GM12878 (cell line): ENCODE measurements at regions not wholly inside any gene's neighbourhood (a gene's known extent, or its start where the extent isn't known, plus 50 kb on each side); places are given as distances from the start of the nearest gene placed in this dataset.

Experiments
- ATAC-seq: fragments of 200-7000 bp; cut with Tn5 transposase; 3 replicates; pipeline ENCODE4 v1.9.1; 2020; ENCODE audit warnings: mild to moderate bottlenecking, moderate library complexity
- BruUV-seq: library from RNA; stranded (reverse); fragments of 400-500 nt; replicated peaks from 2 replicates; lab custom pipeline; 2021; lab: Mats Ljungman, UMichigan
- CTCF ChIA-PET: fragments of 300-600 bp; sonication (Branson Sonifier 250); formaldehyde crosslinking; extraction: SDS; loops from one replicate; lab custom pipeline; 2021; ENCODE audit warnings: inconsistent platforms; lab: Yijun Ruan, JAX
- POLR2A ChIA-PET: fragments of 350-600 bp; formaldehyde crosslinking; extraction: SDS; loops from one replicate; lab custom pipeline; 2021; ENCODE audit warnings: inconsistent platforms; lab: Charles Lee
- RAD21 ChIA-PET: fragments of 300-600 bp; sonication (Branson Sonifier 250); formaldehyde crosslinking; loops from one replicate; lab custom pipeline; 2023; ENCODE audit warnings: antibody characterized with exemption; ENCODE audit not compliant: unreplicated experiment; lab: Charles Lee
- SMC1A ChIA-PET: fragments of 300-600 bp; sonication (Branson Sonifier 250); formaldehyde crosslinking; loops from one replicate; lab custom pipeline; 2023; ENCODE audit not compliant: unreplicated experiment, uncharacterized antibody; lab: Charles Lee
- DNase-seq: peaks from one replicate; pipeline ENCODE4 v3.0.0-alpha.2; 2011; ENCODE audit warnings: low read depth, low spot score
- FAIRE-seq: peaks from 3 replicates; lab custom pipeline; 2011; peaks lifted over from hg19 to GRCh38; lab: Jason Lieb, UNC
- H2AFZ ChIP-seq: 2 replicates; pipeline ENCODE4 v1.6.0; 2011; ENCODE audit warnings: low read depth, low read length, control low read depth; ENCODE audit not compliant: control insufficient read depth
- H3K27ac ChIP-seq: 2 replicates; pipeline ENCODE4 v1.5.1; 2011; ENCODE audit warnings: control low read depth; ENCODE audit not compliant: control insufficient read depth, insufficient read depth
- H3K27me3 ChIP-seq, 2 experiments: replicated peaks in 1 of 2; 2 replicates each; pipeline versions ENCODE4 v1.6.0 to v1.6.1; 2011; ENCODE audit warnings: low read length in 1 of 2; ENCODE audit not compliant: control insufficient read depth in 2 of 2, insufficient read depth in 2 of 2
- H3K36me3 ChIP-seq, 2 experiments: 2 replicates each; pipeline ENCODE4 v1.5.1; 2011; ENCODE audit warnings: low read length in 1 of 2; ENCODE audit not compliant: control insufficient read depth in 2 of 2, insufficient read depth in 2 of 2
- H3K4me1 ChIP-seq: 2 replicates; pipeline ENCODE4 v1.6.1; 2011; ENCODE audit warnings: mild to moderate bottlenecking, low read length, moderate library complexity, mixed read lengths; ENCODE audit not compliant: control insufficient read depth, insufficient read depth
- H3K4me2 ChIP-seq: 2 replicates; pipeline ENCODE4 v1.6.0; 2011; ENCODE audit warnings: control low read depth; ENCODE audit not compliant: control insufficient read depth, insufficient read depth
- H3K4me3 ChIP-seq: fragments of 200-600 bp; sonication (generic); 2 replicates; pipeline ENCODE4 v1.5.1; 2016
- H3K79me2 ChIP-seq: 2 replicates; pipeline ENCODE4 v1.6.0; 2011; ENCODE audit warnings: low read length; ENCODE audit not compliant: control insufficient read depth, insufficient read depth
- H3K9ac ChIP-seq: 2 replicates; pipeline ENCODE4 v1.8.0; 2011; ENCODE audit warnings: low read length, control low read depth, mixed read lengths; ENCODE audit not compliant: control insufficient read depth, insufficient read depth
- H3K9me3 ChIP-seq: replicated peaks from 3 replicates; pipeline ENCODE4 v1.5.1; 2011; ENCODE audit warnings: mild to moderate bottlenecking, low read length; ENCODE audit not compliant: control insufficient read depth, insufficient read depth
- H4K20me1 ChIP-seq: 2 replicates; pipeline ENCODE4 v1.6.0; 2011; ENCODE audit not compliant: control insufficient read depth, insufficient read depth
- EGR1 ChIP-seq, 2 experiments: IDR thresholded peaks; 1 replicate in 1 of 2; 2 replicates in 1 of 2; pipeline ENCODE4 v1.6.1; 2011 to 2012; ENCODE audit warnings: low read depth in 2 of 2, low read length in 2 of 2, borderline replicate concordance in 1 of 2, mild to moderate bottlenecking in 1 of 2, moderate library complexity in 1 of 2
- HDGF ChIP-seq: fragments of 450-650 bp; IDR thresholded peaks from 2 replicates; pipeline ENCODE4 v1.6.1; 2016; ENCODE audit warnings: antibody characterized with exemption
- MYB ChIP-seq: fragments of 150-350 bp; IDR thresholded peaks from 2 replicates; pipeline ENCODE4 v1.6.1; 2014; ENCODE audit warnings: mild to moderate bottlenecking, low read depth, low read length, borderline replicate concordance
- ZNF24 ChIP-seq: fragments of 450-650 bp; IDR thresholded peaks from 2 replicates; pipeline ENCODE4 v1.6.1; 2017; ENCODE audit warnings: antibody characterized with exemption, mild to moderate bottlenecking
- WGBS: methylation state at CpG from one replicate; pipeline ENCODE4 v1.1.6; 2016; ENCODE audit warnings: low lambda C conversion rate; ENCODE audit not compliant: insufficient replicate concordance, insufficient coverage; ENCODE audit errors: missing lambda C conversion rate; 5-methylcytosine and 5-hydroxymethylcytosine counted together
- in situ Hi-C: fragments of 300-500 bp; cut with MboI; formaldehyde crosslinking; loops from 9 replicates; pipeline ENCODE4 v1.14.3; 2018; ENCODE audit warnings: mixed read lengths
- intact Hi-C: fragments of 100-400 bp; cut with micrococcal nuclease; formaldehyde crosslinking; loops from one replicate; pipeline ENCODE4 v1.14.2; 2022; ENCODE audit not compliant: unreplicated experiment
- TF ChIP-seq, protein P1 (sequence below): IDR thresholded peaks from 2 replicates; pipeline ENCODE4 v1.6.1; 2011; ENCODE audit warnings: mild to moderate bottlenecking, low read depth, low read length, moderate library complexity; ENCODE audit not compliant: insufficient replicate concordance
- TF ChIP-seq, protein P2 (sequence below): IDR thresholded peaks from 2 replicates; pipeline ENCODE4 v1.6.1; 2011; ENCODE audit warnings: borderline replicate concordance, low read depth, mild to moderate bottlenecking, moderate library complexity, mixed read lengths, low read length; ENCODE audit not compliant: insufficient read depth; ENCODE audit errors: extremely low read length
- TF ChIP-seq, protein P3 (sequence below): fragments of 450-650 bp; formaldehyde crosslinking; IDR thresholded peaks from 2 replicates; pipeline ENCODE4 v1.5.0; 2022; ENCODE audit warnings: mild to moderate bottlenecking, missing genetic modification characterization

DNA sequence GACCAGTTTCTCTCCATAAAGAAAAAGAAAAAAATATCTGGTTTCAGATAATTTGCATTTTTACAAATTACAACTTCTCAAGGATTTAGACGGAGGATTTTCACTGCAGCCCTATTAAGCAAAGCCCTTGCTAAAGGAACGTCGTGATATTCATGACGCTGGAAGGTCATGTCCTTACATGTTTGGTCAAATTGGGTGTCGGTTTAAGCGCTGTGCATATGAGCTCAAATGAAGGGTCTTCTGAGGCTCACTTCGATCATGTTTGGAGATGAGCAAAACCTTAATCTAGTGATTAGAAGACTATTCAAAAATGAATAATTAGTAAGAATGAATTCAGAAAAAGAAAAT is 67.3 kb upstream of the USP15 start:
- no peak overlapping the region for H3K4me3 ChIP-seq
- ChIA-PET RAD21 (no interaction called here), CTCF (interaction anchor here (0.7 to 1.7 kb wide), 15 partner anchors 8 to 245 kb away, joined by 3 to 8 read pairs (median 4); no protein-coding TSS in a partner anchor), SMC1A (interaction anchor here (0.7 to 1.8 kb wide), 5 partner anchors 8 to 17 kb away, joined by 3 to 9 read pairs (median 4); no protein-coding TSS in a partner anchor), POLR2A (no interaction called here)
- no peak overlapping the region for H3K9ac ChIP-seq
- peaks cover 3% of the 10 kb centered on the region; the same call in 1 of the 2 replicates for H3K4me1 ChIP-seq
- DNase-seq (no peak), ATAC-seq (peak; percentile 15; the same call in 2 of the 3 replicates), FAIRE-seq (no peak)
- in situ Hi-C loops, result no loop called here
- intact Hi-C loops, result no loop called here
- H4K20me1 ChIP-seq, result no peaks in the 10 kb centered on the region
- H3K36me3 ChIP-seq, result no peaks in the 10 kb centered on the region
- no peaks in the 10 kb centered on the region for H3K9me3 ChIP-seq
- peak overlapping the region; percentile 69 for H3K4me2 ChIP-seq
- H3K27ac ChIP-seq, result no peak overlapping the region
- no peak for TF ChIP-seq MYB
- TF ChIP-seq EGR1 (IDR thresholded peaks at IDR 0.05; ENCODE audit: borderline replicate concordance in 1 of 2, low read depth in 2 of 2, low read length in 2 of 2), result no peak
- H3K79me2 ChIP-seq, result no peaks in the 10 kb centered on the region
- peaks cover 15 to 21% of the 10 kb centered on the region in 2 experiments for H3K27me3 ChIP-seq
- 44% methylated on average over 7 of the region's 7 CpGs for WGBS
- no TSS peak for BruUV-seq
- H2AFZ ChIP-seq, result no peak overlapping the region

DNA sequence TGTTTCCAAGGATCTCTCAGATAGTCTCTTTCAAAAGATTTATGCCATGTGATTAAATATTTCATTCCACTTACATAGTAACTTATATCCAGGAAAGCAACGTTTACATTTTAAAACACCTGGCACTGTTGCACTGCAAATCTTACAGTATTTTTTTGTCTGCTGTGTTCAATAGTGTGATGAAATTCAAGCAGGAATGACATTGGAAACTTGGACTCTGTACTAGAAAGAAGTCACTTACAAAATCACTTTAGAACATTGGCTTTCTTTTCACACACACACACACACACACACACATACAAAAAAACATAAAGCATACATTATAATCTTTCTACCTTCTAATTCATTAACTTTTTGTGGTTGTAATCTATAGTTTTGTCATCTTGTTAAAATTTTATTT is 66.2 kb upstream of the USP15 start:
- BruUV-seq, result no TSS peak
- in situ Hi-C loops (no loop called here), intact Hi-C loops (no loop called here)
- Histone ChIP-seq H3K27ac (no peak overlapping the region), H3K36me3 (no peaks in the 10 kb centered on the region), H3K27me3 (peaks cover 15 to 19% of the 10 kb centered on the region in 2 experiments), H4K20me1 (no peaks in the 10 kb centered on the region), H3K9ac (no peak overlapping the region), H3K79me2 (no peaks in the 10 kb centered on the region), H3K4me3 (no peak overlapping the region), H2AFZ (no peak overlapping the region), H3K4me1 (peaks cover 3% of the 10 kb centered on the region; the same call in 1 of the 2 replicates), H3K4me2 (no peak overlapping the region), H3K9me3 (no peaks in the 10 kb centered on the region)
- ChIA-PET POLR2A (no interaction called here), SMC1A (interaction anchor here (1.1 to 1.8 kb wide), 3 partner anchors 8 to 14 kb away, joined by 4 to 9 read pairs (median 6); no protein-coding TSS in a partner anchor), RAD21 (no interaction called here), CTCF (interaction anchor here (0.8 to 1.7 kb wide), 12 partner anchors 8 to 244 kb away, joined by 3 to 8 read pairs (median 4); no protein-coding TSS in a partner anchor)
- ATAC-seq, result no peak
- DNase-seq, result no peak
- FAIRE-seq, result no peak
- TF ChIP-seq, protein P1, sequence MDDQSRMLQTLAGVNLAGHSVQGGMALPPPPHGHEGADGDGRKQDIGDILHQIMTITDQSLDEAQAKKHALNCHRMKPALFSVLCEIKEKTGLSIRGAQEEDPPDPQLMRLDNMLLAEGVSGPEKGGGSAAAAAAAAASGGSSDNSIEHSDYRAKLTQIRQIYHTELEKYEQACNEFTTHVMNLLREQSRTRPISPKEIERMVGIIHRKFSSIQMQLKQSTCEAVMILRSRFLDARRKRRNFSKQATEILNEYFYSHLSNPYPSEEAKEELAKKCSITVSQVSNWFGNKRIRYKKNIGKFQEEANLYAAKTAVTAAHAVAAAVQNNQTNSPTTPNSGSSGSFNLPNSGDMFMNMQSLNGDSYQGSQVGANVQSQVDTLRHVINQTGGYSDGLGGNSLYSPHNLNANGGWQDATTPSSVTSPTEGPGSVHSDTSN, result no peak
- TF ChIP-seq, protein P2, sequence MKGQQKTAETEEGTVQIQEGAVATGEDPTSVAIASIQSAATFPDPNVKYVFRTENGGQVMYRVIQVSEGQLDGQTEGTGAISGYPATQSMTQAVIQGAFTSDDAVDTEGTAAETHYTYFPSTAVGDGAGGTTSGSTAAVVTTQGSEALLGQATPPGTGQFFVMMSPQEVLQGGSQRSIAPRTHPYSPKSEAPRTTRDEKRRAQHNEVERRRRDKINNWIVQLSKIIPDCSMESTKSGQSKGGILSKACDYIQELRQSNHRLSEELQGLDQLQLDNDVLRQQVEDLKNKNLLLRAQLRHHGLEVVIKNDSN, result no peak
- TF ChIP-seq HDGF (no peak), ZNF24 (no peak)
- TF ChIP-seq, protein P3, sequence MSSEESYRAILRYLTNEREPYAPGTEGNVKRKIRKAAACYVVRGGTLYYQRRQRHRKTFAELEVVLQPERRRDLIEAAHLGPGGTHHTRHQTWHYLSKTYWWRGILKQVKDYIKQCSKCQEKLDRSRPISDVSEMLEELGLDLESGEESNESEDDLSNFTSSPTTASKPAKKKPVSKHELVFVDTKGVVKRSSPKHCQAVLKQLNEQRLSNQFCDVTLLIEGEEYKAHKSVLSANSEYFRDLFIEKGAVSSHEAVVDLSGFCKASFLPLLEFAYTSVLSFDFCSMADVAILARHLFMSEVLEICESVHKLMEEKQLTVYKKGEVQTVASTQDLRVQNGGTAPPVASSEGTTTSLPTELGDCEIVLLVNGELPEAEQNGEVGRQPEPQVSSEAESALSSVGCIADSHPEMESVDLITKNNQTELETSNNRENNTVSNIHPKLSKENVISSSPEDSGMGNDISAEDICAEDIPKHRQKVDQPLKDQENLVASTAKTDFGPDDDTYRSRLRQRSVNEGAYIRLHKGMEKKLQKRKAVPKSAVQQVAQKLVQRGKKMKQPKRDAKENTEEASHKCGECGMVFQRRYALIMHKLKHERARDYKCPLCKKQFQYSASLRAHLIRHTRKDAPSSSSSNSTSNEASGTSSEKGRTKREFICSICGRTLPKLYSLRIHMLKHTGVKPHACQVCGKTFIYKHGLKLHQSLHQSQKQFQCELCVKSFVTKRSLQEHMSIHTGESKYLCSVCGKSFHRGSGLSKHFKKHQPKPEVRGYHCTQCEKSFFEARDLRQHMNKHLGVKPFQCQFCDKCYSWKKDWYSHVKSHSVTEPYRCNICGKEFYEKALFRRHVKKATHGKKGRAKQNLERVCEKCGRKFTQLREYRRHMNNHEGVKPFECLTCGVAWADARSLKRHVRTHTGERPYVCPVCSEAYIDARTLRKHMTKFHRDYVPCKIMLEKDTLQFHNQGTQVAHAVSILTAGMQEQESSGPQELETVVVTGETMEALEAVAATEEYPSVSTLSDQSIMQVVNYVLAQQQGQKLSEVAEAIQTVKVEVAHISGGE, result no peak
- 0% methylated on average over 1 of the region's 1 CpG for WGBS
